Stimulated activated CD4-positive, alpha-beta T cell treated with anti-CD3 and anti-CD28 coated beads, Interleukin-12 subunit alpha, Interleukin-12 subunit beta, amount 100 ng/mL, for 4 hours (primary cell): ENCODE measurements at regions not wholly inside any gene's neighbourhood (a gene's known extent, or its start where the extent isn't known, plus 50 kb on each side); places are given as distances from the start of the nearest gene placed in this dataset.

Source experiments
- DNase-seq: peaks from one replicate; pipeline ENCODE4 v3.0.0-alpha.2; 2020

DNA sequence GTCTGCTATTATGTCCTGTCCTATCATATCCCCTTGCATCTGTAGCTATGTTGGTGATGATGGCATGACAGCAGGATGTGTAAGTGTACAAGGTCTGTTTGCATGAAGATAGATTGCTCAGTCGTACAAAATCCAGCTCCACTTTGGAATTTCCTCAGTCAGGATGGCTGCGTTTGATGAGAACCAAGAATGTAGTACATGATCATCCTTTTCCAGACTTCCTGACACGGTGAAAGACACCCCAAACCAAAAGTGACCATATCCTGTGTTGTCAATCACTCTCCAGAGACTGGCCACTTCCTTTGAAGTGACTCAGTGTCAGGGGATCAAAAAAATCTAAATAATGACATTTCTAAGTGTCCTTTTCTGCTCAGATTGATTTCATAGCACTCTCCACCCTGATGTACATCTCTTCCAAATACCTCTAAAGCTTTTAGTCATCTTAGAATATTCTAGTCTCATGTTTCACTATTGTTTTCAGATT is 213.4 kb downstream of the PLK2 start:
- no peak for DNase-seq

GRCh38 chr5:58245476-58245840 is 214.4 kb downstream of the PLK2 start:
- DNase-seq = no peak

- no peak for DNase-seq
Observed at GRCh38 chr5:58244819-58245475, 214.9 kb downstream of the PLK2 start.

GRCh38 chr5:58241389-58241788 is 218.5 kb downstream of the PLK2 start:
- no peak for DNase-seq

DNA sequence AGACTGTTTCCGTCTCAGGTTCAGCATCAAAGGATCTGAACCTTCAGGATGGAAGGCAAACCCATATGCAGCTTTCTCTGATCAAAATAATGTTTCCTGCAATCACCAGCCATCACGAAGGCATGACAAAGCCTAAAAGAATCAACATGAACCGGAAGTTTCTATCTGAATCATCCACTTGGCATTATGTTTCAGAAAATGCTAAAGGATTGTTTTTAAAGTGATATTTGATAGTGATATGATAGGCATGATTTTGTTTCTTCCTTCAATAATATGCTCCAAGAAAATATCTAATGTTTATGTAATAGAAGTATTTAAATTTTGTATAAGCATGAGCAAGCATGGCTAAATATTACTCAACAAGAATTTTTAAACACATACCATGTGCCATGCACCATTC is 219.6 kb downstream of the PLK2 start:
- no peak for DNase-seq

GRCh38 chr5:58239731-58240130 is 220.2 kb downstream of the PLK2 start:
- no peak for DNase-seq

DNA sequence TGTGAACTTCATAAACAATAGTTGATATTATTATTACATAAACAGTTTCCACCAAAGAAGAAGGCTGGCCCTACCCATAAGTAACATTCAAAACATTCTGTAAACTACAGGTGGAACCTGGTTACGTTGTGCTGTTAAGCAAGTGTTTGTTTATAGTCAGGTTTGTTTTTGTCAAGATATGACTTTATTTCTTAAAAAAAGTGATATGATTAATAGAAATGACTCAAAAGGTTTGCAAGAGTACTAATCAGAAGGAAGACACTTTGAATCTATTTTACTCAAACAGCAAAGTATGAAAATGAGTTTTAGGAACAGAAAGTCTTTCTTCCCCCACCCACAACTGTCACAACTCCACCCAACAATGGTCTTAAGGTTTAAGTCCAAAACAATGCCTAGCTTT is 220.8 kb downstream of the PLK2 start:
- DNase-seq = no peak

DNA sequence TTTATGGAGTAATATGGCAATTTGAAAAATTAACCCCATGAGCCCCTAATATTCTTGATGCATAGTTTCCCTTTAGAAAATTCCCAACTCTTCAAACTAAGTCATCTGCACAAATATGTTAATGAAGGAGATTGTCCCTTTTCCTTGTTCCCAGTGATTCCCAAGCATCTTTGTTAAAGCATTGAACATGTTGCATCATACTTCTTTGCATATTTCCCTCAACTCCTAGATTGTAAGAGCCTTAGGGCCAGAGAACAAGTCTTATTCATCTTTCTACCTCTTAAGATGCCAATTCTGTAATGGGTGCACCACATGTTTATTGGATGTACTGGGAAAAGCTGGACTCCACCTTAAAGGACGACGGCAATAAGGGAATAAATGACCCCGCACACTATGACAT is 223.4 kb downstream of the PLK2 start:
- DNase-seq = no peak

- DNase-seq = no peak
Observed at GRCh38 chr5:58235299-58235698, 224.6 kb downstream of the PLK2 start.

DNA sequence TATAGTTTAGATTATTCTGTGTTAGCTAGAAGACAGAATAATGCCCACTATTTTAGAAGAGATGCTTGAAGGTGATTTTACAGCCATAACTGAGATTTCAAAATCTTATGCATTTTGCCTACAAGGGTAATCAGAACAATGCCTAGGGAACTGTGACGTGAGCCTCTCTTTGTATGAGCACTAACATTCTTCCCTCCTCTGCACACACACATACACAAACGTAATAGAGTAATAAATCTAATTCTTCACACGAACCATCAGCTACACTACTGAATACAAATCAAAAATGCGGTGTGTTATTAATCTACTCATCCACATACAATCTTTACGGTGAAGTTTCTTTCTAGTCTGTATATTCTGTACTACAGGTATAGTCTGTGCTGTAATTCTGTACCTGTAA is 227.8 kb downstream of the PLK2 start:
- no peak for DNase-seq

DNA sequence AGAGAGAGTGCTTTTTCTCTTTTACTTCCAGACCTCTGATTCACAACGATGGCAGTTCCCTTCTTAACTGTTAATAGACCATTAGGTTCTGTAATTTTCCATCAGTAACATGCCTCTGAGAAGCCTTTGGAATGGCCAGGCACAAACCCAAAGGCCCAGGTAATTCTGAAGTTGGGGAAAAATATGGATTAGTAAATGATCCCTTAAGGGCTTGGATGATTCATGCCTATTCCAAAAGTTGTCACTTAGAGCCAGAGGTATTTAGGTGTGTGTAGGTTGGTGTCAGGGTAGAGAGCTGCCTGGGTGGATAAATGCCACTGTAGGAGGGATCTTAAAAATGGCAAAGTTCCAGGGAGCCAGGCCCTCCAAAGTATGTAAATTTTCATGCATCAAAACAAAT is 228.8 kb downstream of the PLK2 start:
- DNase-seq = no peak

- DNase-seq = no peak
Observed at GRCh38 chr5:58228896-58229295, 231.0 kb downstream of the PLK2 start.

DNA sequence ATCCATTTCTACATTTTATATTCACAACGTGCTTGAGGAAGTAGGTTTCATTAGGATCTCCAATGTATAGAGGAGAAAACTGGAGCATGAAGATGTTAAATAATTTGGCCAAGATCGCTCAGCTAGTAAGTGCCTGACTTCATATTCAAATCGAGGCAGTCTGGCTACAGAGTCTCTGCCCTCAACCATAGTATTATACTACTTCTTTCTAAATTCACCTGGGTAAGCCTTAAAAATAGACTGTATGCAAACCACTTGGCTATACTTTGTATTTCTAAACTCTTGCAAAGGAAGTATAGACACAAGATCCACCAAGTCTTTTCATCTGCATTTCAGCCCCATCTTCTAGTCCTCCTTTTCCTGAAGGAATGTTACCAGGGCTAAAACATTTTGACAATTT is 232.0 kb downstream of the PLK2 start:
- DNase-seq = no peak

- no peak for DNase-seq
Observed at GRCh38 chr5:58224661-58225060, 235.2 kb downstream of the PLK2 start.

DNA sequence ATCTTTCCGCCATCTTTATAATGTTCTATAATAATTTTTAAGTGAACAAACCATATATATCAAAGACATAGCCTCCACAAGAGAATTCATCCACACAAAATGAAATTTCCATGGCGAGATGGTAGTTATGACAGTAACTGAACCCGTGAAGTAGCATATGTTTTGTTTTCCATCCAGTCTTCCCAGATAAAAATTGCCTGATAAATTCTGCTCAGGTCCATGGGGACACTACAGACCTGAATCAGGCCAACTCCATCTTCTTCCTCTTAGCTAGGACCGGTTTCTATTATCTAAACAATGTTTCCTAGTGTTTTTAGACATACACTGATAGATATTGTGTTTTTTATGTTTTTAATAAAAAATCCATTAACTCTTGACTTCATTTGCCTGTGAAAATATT is 235.7 kb downstream of the PLK2 start:
- no peak for DNase-seq

GRCh38 chr5:58215364-58215763 is 244.5 kb downstream of the PLK2 start:
- no peak for DNase-seq

- no peak for DNase-seq
Observed at GRCh38 chr5:58211441-58211840, 248.4 kb downstream of the PLK2 start.

DNA sequence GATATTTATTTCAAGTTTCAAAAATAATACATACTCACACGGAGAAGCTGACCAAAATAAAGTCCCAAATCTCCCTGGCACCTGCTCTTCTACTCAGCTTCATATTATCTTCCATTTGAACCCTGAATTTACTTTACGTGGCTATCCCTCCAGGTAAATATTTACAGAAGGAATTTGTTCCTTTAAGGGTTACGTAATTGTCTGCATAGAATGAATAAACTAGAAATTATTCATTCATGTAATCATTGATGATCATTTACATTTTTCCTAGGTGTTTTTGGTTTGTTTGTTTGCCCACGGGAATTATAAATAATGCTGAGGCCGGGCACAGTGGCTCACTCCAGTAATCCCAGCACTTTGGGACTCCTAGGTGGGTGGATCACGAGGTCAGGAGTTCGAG is 251.2 kb downstream of the PLK2 start:
- no peak for DNase-seq

DNA sequence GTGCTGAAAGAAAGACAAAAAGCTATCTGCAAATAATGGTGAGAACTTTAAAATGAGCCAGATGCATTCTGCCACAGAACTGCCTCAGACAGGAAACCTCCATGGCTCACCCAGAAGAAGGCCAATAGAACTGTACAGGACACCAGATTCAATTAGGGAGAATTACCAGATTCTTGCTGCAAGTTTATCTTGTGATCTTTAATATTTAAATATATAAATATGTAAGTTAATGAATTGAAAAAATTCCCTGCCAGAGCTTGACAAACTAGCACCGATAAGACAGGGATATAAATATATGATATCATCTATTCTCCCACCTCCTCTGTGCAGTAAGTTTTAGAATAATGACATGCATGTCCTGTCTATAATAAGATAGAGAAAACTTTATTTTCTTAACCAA is 252.8 kb downstream of the PLK2 start:
- DNase-seq = no peak

GRCh38 chr5:58204966-58205365 is 254.9 kb downstream of the PLK2 start:
- no peak for DNase-seq

- DNase-seq = no peak
Observed at GRCh38 chr5:58202941-58203444, 256.9 kb downstream of the PLK2 start.

DNA sequence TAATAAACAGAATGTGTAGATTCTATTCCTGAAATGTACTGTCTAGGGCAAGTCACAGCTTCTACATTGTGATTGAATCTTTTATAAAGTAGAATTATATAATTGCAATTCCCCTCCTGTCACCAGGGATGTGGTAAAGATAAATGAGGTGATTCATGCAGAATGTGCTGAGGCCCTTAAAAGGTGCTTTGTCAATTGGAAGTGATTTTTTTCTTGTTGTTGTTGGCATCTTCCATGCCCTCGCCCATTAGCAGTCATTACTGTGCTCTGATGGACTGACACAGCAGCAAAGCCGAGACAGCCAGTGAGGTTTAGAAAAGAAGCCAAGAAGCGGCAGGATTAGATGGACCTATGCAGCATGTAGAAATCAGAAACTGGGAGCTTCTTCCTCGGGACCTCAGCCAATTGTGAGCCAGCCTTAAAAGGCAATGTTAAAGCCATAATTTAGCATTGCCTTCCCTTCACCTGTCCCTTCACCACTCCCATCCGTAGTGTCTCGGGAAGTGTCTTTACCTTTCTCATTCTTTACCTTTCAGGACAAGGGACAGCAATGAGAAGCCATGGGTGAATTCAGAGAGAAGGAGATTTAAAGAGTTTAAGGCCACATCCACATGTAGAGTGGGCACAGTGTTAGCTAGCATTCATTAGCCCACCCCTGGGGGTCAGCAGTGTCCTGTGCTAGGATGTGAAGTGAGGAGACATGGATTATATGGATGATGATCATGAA is 257.8 kb downstream of the PLK2 start:
- DNase-seq = no peak

- DNase-seq = no peak
Observed at GRCh38 chr5:58200451-58200850, 259.4 kb downstream of the PLK2 start.

GRCh38 chr5:58199087-58199486 is 260.8 kb downstream of the PLK2 start:
- no peak for DNase-seq

GRCh38 chr5:58198330-58198729 is 261.6 kb downstream of the PLK2 start:
- no peak for DNase-seq
